GM12892 (cell line): ENCODE measurements at regions not wholly inside any gene's neighbourhood (a gene's known extent, or its start where the extent isn't known, plus 50 kb on each side); places are given as distances from the start of the nearest gene placed in this dataset.

ENCODE experiments used
- DNase-seq: peaks from one replicate; pipeline ENCODE4 v3.0.0; 2011; ENCODE audit not compliant: insufficient read length
- FAIRE-seq: peaks from 2 replicates; lab custom pipeline; 2011; peaks lifted over from hg19 to GRCh38; lab: Jason Lieb, UNC
- POLR2A ChIP-seq: IDR thresholded peaks from 2 replicates; pipeline ENCODE4 v1.6.1; 2011; ENCODE audit warnings: low read depth, low read length, control low read depth
- POLR2AphosphoS5 ChIP-seq: IDR thresholded peaks from 2 replicates; pipeline ENCODE4 v1.6.1; 2011; ENCODE audit warnings: low read depth, low read length, control low read depth
- TAF1 ChIP-seq: IDR thresholded peaks from 2 replicates; pipeline ENCODE4 v1.6.1; 2011; ENCODE audit warnings: low read depth, mild to moderate bottlenecking, control low read depth, low read length, borderline replicate concordance

GRCh38 chr10:91690412-91690811 lies 57.5 kb upstream of the PPP1R3C start:
- no peak for FAIRE-seq
- TF ChIP-seq POLR2A = no peak
- no peak for TF ChIP-seq TAF1
- no peak for TF ChIP-seq POLR2AphosphoS5
- DNase-seq = no peak

GRCh38 chr10:91689731-91690168 lies 56.9 kb upstream of the PPP1R3C start:
- no peak for TF ChIP-seq POLR2A
- no peak for TF ChIP-seq POLR2AphosphoS5
- TF ChIP-seq TAF1 = no peak
- DNase-seq (no peak), FAIRE-seq (no peak)

- no peak for TF ChIP-seq TAF1
- TF ChIP-seq POLR2AphosphoS5 = no peak
- TF ChIP-seq POLR2A = no peak
- FAIRE-seq (no peak), DNase-seq (no peak)
Measured at GRCh38 chr10:91684841-91685240, 52.0 kb upstream of the PPP1R3C start.

GRCh38 chr10:91683975-91684374 lies 51.1 kb upstream of the PPP1R3C start:
- DNase-seq (no peak), FAIRE-seq (no peak)
- no peak for TF ChIP-seq POLR2A
- TF ChIP-seq TAF1 = no peak
- TF ChIP-seq POLR2AphosphoS5 = no peak

- no peak for TF ChIP-seq POLR2AphosphoS5
- DNase-seq = no peak
- FAIRE-seq = no peak
Measured at GRCh38 chr10:91682912-91683311, 50.0 kb upstream of the PPP1R3C start.
